AG04450 (cell line): ENCODE measurements at regions not wholly inside any gene's neighbourhood (a gene's known extent, or its start where the extent isn't known, plus 50 kb on each side); places are given as distances from the start of the nearest gene placed in this dataset. TPM values are rescaled to one million over a fixed set of nuclear protein-coding genes. Genes with fewer than 3 reads are reported as not detected.

Experiments
- small RNA-seq: library from RNA; depleted of rRNA; stranded (forward); fragments of <200 nt; gene quantifications from one replicate; pipeline ENCODE3, GENCODE V24; 2012; ENCODE audit warnings: low read depth; ENCODE audit not compliant: insufficient read length

Small RNA genes in the stretch of these regions (small RNA-seq; reads per million reads assigned to genes)
- gene RF00026: not detected
